ENCODE measurements at regions not wholly inside any gene's neighbourhood (a gene's known extent, or its start where the extent isn't known, plus 50 kb on each side); places are given as distances from the start of the nearest gene placed in this dataset.

DNA sequence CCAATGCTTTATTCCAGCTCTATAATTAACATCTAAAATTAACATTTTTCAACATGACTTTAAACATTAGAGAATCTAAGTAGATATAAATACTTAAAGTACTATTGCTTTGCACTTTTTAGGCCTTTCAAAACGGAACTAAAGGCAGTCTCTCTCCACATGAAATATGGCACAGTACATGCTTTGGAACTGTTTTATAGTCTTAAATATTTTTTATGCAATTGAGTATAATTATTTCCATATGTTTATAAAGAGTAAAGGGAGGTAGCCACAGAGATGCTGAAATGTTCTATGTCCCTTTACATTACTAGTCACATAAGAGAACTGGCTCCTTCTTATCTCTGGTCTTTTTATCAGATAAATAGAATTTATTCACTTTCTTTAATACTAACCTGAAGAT lies 674.0 kb downstream of the PLCL1 start:
- Mint-ChIP-seq H3K36me3 (no peaks in the 10 kb centered on the region), H3K4me1 (ENCODE audit: low read depth) (no peaks in the 10 kb centered on the region), H3K27ac (no peak overlapping the region), H3K4me3 (no peak overlapping the region), H3K27me3 (no peaks in the 10 kb centered on the region), H3K9me3 (no peaks in the 10 kb centered on the region)
- ChIA-PET CTCF (no interaction called here), POLR2A (no interaction called here)
- intact Hi-C loops (cut with micrococcal nuclease), result no loop called here
- no peak for DNase-seq

DNA sequence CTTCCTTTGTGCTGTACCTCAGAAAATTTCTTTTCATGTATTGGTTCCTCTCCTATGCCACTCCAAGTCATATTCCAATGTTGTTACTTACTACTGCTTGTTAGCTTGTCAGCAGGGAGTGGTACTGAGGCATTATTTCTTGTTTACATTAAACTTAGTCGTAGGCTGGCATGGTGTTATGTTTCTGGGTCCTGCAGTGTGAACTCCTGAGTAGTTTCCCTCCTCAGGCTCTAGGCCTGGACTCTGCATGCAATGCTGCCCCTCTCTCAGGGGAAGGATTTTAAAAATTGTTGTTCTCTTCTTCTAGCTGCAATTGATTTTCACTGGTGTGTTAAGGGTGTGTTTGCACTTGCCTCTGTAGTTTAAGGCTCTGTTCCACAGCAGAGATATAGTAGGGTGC lies 671.6 kb downstream of the PLCL1 start:
- H3K4me1 Mint-ChIP-seq (ENCODE audit: low read depth), result no peaks in the 10 kb centered on the region
- POLR2A ChIA-PET, result no interaction called here
- no peaks in the 10 kb centered on the region for H3K9me3 Mint-ChIP-seq
- H3K36me3 Mint-ChIP-seq, result no peaks in the 10 kb centered on the region
- CTCF ChIA-PET, result no interaction called here
- no peak overlapping the region for H3K4me3 Mint-ChIP-seq
- H3K27ac Mint-ChIP-seq, result no peak overlapping the region
- no peaks in the 10 kb centered on the region for H3K27me3 Mint-ChIP-seq
- no peak for DNase-seq
- intact Hi-C loops (cut with micrococcal nuclease), result no loop called here

DNA sequence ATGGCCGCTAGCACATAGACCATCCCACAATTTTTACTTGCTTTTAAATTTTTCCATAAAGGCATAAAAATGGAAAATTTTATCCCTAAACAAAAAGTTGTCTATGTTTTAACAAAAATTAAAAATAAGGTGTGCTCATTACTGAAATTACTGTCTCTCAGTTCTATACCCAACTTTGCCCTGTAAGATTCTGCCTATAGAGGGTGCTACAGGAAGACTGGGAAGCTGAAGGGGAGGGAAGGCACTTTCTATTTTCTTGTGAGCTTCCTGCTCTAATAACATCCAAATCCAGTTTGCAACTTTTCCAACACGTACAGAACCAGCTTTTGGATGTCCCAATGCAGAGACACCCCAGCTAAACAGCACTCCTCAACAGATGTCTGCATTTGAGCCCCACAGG lies 666.9 kb downstream of the PLCL1 start:
- intact Hi-C loops (cut with micrococcal nuclease), result no loop called here
- no peaks in the 10 kb centered on the region for H3K4me1 Mint-ChIP-seq (ENCODE audit: low read depth)

DNA sequence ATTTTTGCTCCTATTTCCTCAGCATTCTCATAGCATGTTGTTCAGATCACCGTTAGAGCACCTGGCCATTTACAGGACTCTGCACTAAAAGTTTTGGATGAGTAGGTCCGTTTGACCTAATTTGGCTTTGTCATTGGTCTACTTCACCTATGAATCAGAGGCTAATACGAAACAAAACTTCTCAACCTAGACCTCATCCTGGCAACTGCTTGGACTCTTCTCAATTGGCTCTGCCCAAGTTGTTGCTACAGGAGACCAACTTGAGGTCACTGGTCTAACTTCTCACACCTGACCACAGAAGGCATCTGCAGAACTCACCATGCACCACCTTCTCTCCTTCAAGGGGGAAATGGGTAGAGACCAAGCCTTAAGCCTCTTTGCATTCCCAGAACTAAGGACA lies 663.7 kb downstream of the PLCL1 start:
- H3K27ac Mint-ChIP-seq, result no peak overlapping the region
- H3K4me3 Mint-ChIP-seq, result no peak overlapping the region
- ChIA-PET CTCF (no interaction called here), POLR2A (no interaction called here)
- no peaks in the 10 kb centered on the region for H3K36me3 Mint-ChIP-seq
- intact Hi-C loops (cut with micrococcal nuclease), result no loop called here
- no peaks in the 10 kb centered on the region for H3K4me1 Mint-ChIP-seq (ENCODE audit: low read depth)
- DNase-seq, result no peak
- H3K9me3 Mint-ChIP-seq, result no peaks in the 10 kb centered on the region
- peaks cover 2% of the 10 kb centered on the region for H3K27me3 Mint-ChIP-seq

More for the DNA sequence above, 666.9 kb downstream of the PLCL1 start:
- Mint-ChIP-seq H3K27me3 (no peaks in the 10 kb centered on the region), H3K36me3 (no peaks in the 10 kb centered on the region), H3K9me3 (no peaks in the 10 kb centered on the region), H3K27ac (no peak overlapping the region), H3K4me3 (no peak overlapping the region)
- DNase-seq, result no peak
- ChIA-PET CTCF (no interaction called here), POLR2A (no interaction called here)

DNA sequence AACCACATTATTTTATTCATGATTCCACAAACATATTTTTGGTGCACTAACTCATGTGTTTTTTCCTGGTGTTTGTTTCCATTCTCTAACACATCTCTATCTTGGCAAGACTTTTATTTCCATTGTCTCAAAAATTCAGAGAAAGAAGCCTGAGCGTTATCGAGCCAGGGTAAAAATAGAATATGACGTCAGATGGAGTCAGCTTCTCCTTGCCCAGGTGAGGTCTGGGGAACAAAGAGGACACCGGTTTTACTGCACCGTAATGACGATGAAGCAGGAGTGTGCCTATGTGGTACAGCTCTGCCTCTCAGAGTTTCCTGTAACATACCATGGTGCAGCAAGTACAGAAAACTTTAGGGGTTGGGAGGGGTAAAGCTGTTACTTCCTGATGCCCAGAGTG lies 661.6 kb downstream of the PLCL1 start:
- H3K27ac Mint-ChIP-seq, result no peak overlapping the region
- H3K36me3 Mint-ChIP-seq, result no peaks in the 10 kb centered on the region
- no peaks in the 10 kb centered on the region for H3K4me1 Mint-ChIP-seq (ENCODE audit: low read depth)
- ChIA-PET CTCF (no interaction called here), POLR2A (no interaction called here)
- peaks cover 3% of the 10 kb centered on the region for H3K27me3 Mint-ChIP-seq
- H3K9me3 Mint-ChIP-seq, result no peaks in the 10 kb centered on the region
- DNase-seq, result no peak
- no peak overlapping the region for H3K4me3 Mint-ChIP-seq
- intact Hi-C loops (cut with micrococcal nuclease), result no loop called here

DNA sequence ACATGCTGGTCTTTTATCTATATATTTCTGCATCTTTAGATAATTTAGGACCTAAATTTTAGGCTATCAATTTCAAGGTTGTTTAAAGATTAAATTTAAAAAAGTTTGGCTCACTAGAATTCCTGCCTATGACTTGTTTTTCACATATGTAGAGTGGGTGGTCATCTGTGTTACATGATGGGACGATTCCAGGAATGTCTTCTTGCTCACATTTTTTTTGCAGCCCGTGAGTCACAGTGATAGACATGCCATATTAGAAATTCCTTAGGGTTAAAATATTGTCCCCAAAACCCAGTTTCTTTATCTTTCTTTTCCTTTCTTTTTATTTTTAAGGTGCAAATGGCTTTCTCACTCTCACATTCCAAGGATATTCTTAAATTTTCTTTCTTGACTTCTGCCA lies 652.0 kb downstream of the PLCL1 start:
- Mint-ChIP-seq H3K27ac (no peak overlapping the region), H3K36me3 (no peaks in the 10 kb centered on the region), H3K27me3 (peaks cover 4% of the 10 kb centered on the region), H3K9me3 (no peaks in the 10 kb centered on the region), H3K4me1 (ENCODE audit: low read depth) (no peaks in the 10 kb centered on the region), H3K4me3 (no peak overlapping the region)
- ChIA-PET POLR2A (no interaction called here), CTCF (no interaction called here)
- no peak for DNase-seq
- intact Hi-C loops (cut with micrococcal nuclease), result no loop called here

DNA sequence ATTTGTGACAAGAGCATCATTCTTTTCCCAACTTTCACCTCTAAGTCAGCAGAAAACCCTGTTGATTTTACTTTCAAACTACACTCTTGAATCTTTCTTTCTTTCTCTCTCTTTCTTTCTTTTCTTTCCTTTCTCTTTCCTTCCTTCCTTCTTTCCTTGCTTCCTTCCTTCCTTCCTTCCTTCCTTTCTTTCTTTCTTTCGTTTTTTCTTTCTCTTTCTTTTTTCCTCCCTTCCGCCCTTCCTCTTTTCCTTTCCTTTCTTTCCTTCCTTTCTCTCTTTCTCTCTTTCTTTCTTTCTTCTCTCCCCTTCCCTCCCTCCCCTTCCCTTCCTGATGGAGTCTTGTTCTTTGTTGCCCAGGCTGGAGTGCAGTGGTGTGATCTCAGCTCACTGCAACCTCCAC lies 649.5 kb downstream of the PLCL1 start:
- Mint-ChIP-seq H3K4me3 (no peak overlapping the region), H3K9me3 (no peaks in the 10 kb centered on the region), H3K27ac (no peak overlapping the region), H3K36me3 (no peaks in the 10 kb centered on the region), H3K27me3 (peaks cover 4% of the 10 kb centered on the region), H3K4me1 (ENCODE audit: low read depth) (no peaks in the 10 kb centered on the region)
- intact Hi-C loops (cut with micrococcal nuclease), result no loop called here
- DNase-seq, result no peak
- POLR2A ChIA-PET, result no interaction called here
- CTCF ChIA-PET, result no interaction called here

DNA sequence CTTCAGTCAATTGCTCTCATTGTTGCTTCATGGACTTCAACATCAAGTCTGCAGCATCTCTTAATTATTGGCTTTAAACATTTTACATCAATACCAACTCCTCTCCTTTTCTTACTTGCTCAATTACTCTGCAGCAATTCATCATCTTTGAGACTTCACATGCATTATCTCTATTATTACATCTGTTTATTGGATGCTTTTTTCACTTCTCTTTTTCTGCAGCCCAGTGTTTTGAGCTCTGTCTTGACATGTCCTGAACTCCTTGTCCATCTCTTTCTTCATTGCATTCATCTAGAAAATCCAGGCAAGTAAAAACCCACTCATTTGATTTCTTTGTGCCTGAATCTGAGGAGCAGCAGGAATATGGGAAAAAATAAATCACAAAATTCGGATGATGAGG lies 647.9 kb downstream of the PLCL1 start:
- H3K27ac Mint-ChIP-seq, result no peak overlapping the region
- peaks cover 4% of the 10 kb centered on the region for H3K27me3 Mint-ChIP-seq
- no peak overlapping the region for H3K4me3 Mint-ChIP-seq
- no peak for DNase-seq
- no peaks in the 10 kb centered on the region for H3K4me1 Mint-ChIP-seq (ENCODE audit: low read depth)
- ChIA-PET POLR2A (no interaction called here), CTCF (interaction anchor here (0.6 kb wide), 1 partner anchor 1471 kb away, joined by 3 read pairs; no protein-coding TSS in a partner anchor)
- intact Hi-C loops (cut with micrococcal nuclease), result no loop called here
- no peaks in the 10 kb centered on the region for H3K36me3 Mint-ChIP-seq
- H3K9me3 Mint-ChIP-seq, result no peaks in the 10 kb centered on the region

DNA sequence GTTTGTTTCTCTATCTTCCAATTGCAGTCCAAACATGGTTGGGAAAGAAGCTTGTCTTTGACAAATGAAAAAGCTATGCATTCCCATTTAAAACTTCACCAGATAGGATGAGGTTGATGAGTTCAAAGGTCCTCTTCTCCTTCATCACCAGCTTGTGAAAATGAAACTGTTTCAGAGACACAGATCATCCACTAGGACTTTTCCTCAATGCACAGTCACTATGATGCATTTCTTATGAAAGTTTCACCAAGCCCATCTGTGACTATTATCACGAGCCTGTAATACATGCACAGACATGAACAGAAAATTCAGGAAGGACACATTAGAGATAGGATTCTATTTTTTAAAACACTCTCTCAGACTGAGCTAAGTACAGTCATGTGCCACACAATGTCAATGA lies 644.4 kb downstream of the PLCL1 start:
- CTCF ChIA-PET, result no interaction called here
- Mint-ChIP-seq H3K9me3 (no peaks in the 10 kb centered on the region), H3K36me3 (no peaks in the 10 kb centered on the region), H3K27ac (no peak overlapping the region), H3K4me1 (ENCODE audit: low read depth) (no peaks in the 10 kb centered on the region), H3K4me3 (no peak overlapping the region), H3K27me3 (no peaks in the 10 kb centered on the region)
- no peak for DNase-seq
- intact Hi-C loops (cut with micrococcal nuclease), result no loop called here
- POLR2A ChIA-PET, result no interaction called here

DNA sequence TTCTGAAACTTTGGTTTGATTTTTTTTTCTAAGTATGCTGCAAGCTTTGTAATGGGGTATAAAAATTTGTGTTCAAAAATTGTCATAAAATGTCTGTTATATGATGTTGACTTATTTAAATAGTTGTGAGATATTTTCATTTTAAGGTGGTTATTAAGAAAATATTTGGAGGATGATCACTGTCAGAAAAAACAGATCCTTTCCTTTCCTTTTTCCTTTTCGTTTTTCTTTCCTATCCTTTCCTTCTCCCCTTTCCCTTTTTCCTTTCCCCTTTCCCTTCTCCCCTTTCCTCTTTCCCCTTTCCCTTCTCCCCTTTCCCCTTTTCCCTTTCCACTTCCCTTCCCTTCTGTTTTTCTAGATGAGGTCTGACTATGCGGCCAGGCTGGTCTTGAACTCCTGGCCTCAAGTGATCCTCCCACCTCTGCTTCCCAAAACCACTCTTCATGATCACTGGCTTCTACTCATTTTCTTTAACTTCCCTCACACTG lies 640.5 kb downstream of the PLCL1 start:
- intact Hi-C loops (cut with micrococcal nuclease), result no loop called here
- Mint-ChIP-seq H3K9me3 (no peaks in the 10 kb centered on the region), H3K4me1 (ENCODE audit: low read depth) (peaks cover 5% of the 10 kb centered on the region), H3K27ac (no peak overlapping the region), H3K27me3 (no peaks in the 10 kb centered on the region), H3K36me3 (no peaks in the 10 kb centered on the region), H3K4me3 (no peak overlapping the region)
- POLR2A ChIA-PET, result no interaction called here
- CTCF ChIA-PET, result no interaction called here
- DNase-seq, result no peak

DNA sequence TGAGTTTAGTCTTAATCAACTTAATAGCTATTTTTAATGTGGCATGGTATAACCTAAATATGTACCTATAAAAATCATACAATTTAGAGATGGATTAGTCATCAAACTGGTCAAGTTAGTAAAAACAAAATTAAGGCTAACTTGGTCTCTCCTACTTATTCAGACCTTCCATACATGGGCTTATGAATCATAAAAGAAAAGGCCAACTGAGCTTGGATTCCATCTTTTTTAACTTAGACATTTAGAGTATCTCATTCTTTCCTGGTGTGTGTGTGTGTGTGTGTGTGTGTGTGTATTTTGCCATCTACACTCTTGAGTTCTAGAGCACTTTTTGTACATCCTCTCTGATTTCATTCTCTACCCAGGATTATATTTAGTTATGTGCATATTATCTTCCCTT lies 637.5 kb downstream of the PLCL1 start:
- CTCF ChIA-PET, result no interaction called here

DNA sequence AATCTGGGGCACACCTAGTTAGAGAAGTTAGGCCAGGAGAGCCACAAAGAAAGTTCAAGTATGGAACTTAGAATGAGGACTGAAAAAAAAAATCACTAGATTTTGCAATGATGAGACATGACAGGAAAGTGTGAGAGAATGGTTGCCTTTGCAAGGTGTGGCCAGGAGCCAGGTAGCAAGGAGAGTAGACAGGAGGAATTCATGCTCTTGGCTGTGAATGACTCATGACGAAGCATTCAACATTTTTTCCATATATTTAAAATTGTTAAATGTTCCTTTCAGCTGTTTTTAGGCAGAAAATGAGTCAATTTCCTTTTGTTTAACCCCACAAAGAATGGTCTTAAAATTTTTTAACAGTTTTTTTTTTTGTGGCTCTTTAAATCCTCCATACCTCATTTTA lies 636.9 kb downstream of the PLCL1 start:
- Mint-ChIP-seq H3K4me3 (no peak overlapping the region), H3K36me3 (no peaks in the 10 kb centered on the region), H3K4me1 (ENCODE audit: low read depth) (peaks cover 5% of the 10 kb centered on the region), H3K9me3 (no peaks in the 10 kb centered on the region), H3K27me3 (peaks cover 3% of the 10 kb centered on the region), H3K27ac (no peak overlapping the region)
- POLR2A ChIA-PET, result no interaction called here
- intact Hi-C loops (cut with micrococcal nuclease), result no loop called here
- CTCF ChIA-PET, result no interaction called here
- no peak for DNase-seq

More for the DNA sequence above, 637.5 kb downstream of the PLCL1 start:
- Mint-ChIP-seq H3K27me3 (peaks cover 2% of the 10 kb centered on the region), H3K27ac (no peak overlapping the region), H3K4me1 (ENCODE audit: low read depth) (peaks cover 5% of the 10 kb centered on the region), H3K9me3 (no peaks in the 10 kb centered on the region), H3K36me3 (no peaks in the 10 kb centered on the region), H3K4me3 (no peak overlapping the region)
- POLR2A ChIA-PET, result no interaction called here
- intact Hi-C loops (cut with micrococcal nuclease), result no loop called here
- no peak for DNase-seq

DNA sequence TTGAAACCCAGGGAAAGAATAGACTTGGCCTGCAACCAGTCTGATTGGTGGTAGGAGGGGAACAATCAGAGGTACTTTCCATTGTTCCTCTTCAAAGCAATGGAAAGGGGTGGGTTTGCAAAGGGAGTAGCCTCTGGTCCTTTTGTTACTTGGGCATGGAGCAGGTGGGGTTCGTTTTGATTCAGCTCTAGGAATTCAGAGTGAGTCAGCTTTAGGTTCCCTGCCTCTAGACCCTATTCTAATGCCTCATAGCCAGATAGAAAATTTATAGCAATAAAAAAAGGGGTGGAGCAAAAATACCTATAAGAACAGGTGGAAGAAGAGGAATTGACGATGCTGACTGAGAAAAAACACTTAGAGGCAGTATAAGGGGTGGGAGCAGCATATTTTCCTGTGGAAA lies 636.4 kb downstream of the PLCL1 start:
- H3K9me3 Mint-ChIP-seq, result no peaks in the 10 kb centered on the region
- H3K27ac Mint-ChIP-seq, result no peak overlapping the region
- no peaks in the 10 kb centered on the region for H3K36me3 Mint-ChIP-seq
- intact Hi-C loops (cut with micrococcal nuclease), result no loop called here
- no peak overlapping the region for H3K4me3 Mint-ChIP-seq
- H3K27me3 Mint-ChIP-seq, result peaks cover 3% of the 10 kb centered on the region
- POLR2A ChIA-PET, result no interaction called here
- H3K4me1 Mint-ChIP-seq (ENCODE audit: low read depth), result peaks cover 5% of the 10 kb centered on the region
- CTCF ChIA-PET, result no interaction called here
- DNase-seq, result no peak

DNA sequence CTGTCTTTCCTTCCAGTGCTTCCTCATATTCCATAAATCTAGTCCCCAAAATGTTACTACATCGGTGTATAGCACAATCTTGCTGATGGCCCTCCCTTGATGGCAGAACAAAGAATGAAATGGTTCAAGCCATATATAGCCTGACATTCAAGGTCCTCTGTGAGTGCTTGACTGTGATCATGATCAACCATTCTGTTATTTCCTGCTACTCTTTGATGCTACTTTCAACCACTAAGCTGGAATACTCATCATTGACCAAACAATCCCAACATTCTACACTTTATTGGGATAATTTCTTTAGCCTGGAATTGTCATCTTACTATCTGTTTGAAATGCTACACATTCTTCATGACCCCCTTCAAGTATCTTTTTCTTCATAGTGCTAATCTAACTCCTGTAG lies 633.9 kb downstream of the PLCL1 start:
- H3K27me3 Mint-ChIP-seq, result peaks cover 6% of the 10 kb centered on the region
- no peak overlapping the region for H3K27ac Mint-ChIP-seq
- no peak overlapping the region for H3K4me3 Mint-ChIP-seq
- H3K4me1 Mint-ChIP-seq (ENCODE audit: low read depth), result peaks cover 5% of the 10 kb centered on the region
- intact Hi-C loops (cut with micrococcal nuclease), result no loop called here
- DNase-seq, result no peak
- H3K9me3 Mint-ChIP-seq, result no peaks in the 10 kb centered on the region
- POLR2A ChIA-PET, result no interaction called here
- H3K36me3 Mint-ChIP-seq, result no peaks in the 10 kb centered on the region
- CTCF ChIA-PET, result no interaction called here
